ENCODE measurements at regions not wholly inside any gene's neighbourhood (a gene's known extent, or its start where the extent isn't known, plus 50 kb on each side); places are given as distances from the start of the nearest gene placed in this dataset.
"Not testable (repeated sequence)": the region's sequence is repeated elsewhere in the genome, so short reads cannot be mapped to it uniquely, and the experiment has no call there.

- Histone ChIP-seq H3K4me1 (ENCODE audit: insufficient read depth) (no peaks in the 10 kb centered on the region), H3K9me3 (ENCODE audit: low read depth) (no peaks in the 10 kb centered on the region), H3K9me2 (replicated peaks; ENCODE audit: insufficient read depth) (no peaks in the 10 kb centered on the region), H2AFZ (no peak overlapping the region), H3K4me3 (no peak overlapping the region), H3K4me2 (no peak overlapping the region), H3K36me3 (replicated peaks; ENCODE audit: insufficient read depth, low read depth) (no peaks in the 10 kb centered on the region), H3K27ac (no peak overlapping the region), H4K20me1 (ENCODE audit: insufficient read depth, poor library complexity, severe bottlenecking) (no peaks in the 10 kb centered on the region), H3K27me3 (no peaks in the 10 kb centered on the region), H3K79me2 (no peaks in the 10 kb centered on the region)
- TF ChIP-seq EZH2 (IDR thresholded peaks at IDR 0.05; ENCODE audit: borderline replicate concordance) (no peak), EZH2phosphoT487 (IDR thresholded peaks at IDR 0.05; ENCODE audit: low read depth, severe bottlenecking, unreplicated experiment) (no peak)
- TF ChIP-seq, protein P1, sequence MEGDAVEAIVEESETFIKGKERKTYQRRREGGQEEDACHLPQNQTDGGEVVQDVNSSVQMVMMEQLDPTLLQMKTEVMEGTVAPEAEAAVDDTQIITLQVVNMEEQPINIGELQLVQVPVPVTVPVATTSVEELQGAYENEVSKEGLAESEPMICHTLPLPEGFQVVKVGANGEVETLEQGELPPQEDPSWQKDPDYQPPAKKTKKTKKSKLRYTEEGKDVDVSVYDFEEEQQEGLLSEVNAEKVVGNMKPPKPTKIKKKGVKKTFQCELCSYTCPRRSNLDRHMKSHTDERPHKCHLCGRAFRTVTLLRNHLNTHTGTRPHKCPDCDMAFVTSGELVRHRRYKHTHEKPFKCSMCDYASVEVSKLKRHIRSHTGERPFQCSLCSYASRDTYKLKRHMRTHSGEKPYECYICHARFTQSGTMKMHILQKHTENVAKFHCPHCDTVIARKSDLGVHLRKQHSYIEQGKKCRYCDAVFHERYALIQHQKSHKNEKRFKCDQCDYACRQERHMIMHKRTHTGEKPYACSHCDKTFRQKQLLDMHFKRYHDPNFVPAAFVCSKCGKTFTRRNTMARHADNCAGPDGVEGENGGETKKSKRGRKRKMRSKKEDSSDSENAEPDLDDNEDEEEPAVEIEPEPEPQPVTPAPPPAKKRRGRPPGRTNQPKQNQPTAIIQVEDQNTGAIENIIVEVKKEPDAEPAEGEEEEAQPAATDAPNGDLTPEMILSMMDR (IDR thresholded peaks at IDR 0.05; ENCODE audit: poor library complexity), result no peak
- no peak for DNase-seq (ENCODE audit: low spot score)
Observed at GRCh38 chr9:86483496-86483895, 129.3 kb upstream of the TUT7 start.

DNA sequence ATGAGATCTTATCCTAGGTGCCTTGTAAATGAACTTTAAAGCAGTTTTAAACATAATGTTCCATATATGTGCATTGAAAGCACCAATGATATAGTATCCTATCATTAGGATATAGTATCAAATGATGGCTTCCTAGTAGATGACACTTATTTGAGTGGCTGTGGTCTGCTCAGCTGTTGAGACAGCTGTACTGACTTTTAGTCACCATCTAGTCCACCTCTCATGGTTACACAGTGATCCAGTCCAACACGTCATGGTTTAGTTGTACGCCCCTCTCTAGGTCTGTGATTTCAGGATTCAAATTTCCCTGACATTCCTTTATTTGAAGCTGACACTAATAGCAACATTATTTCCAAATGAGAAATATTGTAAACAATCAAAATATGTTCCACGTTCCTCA is 127.3 kb upstream of the TUT7 start:
- Histone ChIP-seq H3K9me3 (ENCODE audit: low read depth) (no peaks in the 10 kb centered on the region), H4K20me1 (ENCODE audit: insufficient read depth, poor library complexity, severe bottlenecking) (no peaks in the 10 kb centered on the region)
- WGBS (ENCODE audit: low lambda C conversion rate, missing lambda C conversion rate), result 98% methylated on average over 3 of the region's 3 CpGs

DNA sequence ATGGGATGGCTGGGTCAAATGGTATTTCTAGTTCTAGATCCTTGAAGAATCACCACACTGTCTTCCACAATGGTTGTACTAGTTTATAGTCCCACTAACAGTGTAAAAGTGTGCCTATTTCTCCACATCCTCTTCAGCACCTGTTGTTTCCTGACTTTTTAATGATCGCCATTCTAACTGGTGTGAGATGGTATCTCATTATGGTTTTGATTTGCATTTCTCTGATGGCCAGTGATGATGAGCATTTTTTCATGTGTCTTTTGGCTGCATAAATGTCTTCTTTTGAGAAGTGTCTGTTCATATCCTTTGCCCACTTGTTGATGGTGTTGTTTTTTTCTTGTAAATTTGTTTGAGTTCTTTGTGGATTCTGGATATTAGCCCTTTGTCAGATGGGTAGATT is 121.0 kb upstream of the TUT7 start:
- WGBS (ENCODE audit: low lambda C conversion rate, missing lambda C conversion rate), result 100% methylated on average over 1 of the region's 1 CpG
- H3K9me2 ChIP-seq (replicated peaks; ENCODE audit: insufficient read depth); H2AFZ ChIP-seq; H3K4me1 ChIP-seq (ENCODE audit: insufficient read depth); H4K20me1 ChIP-seq (ENCODE audit: insufficient read depth, poor library complexity, severe bottlenecking); H3K9me3 ChIP-seq (ENCODE audit: low read depth); DNase-seq (ENCODE audit: low spot score); H3K27me3 ChIP-seq; H3K4me2 ChIP-seq; H3K27ac ChIP-seq; H3K36me3 ChIP-seq (replicated peaks; ENCODE audit: insufficient read depth, low read depth); H3K4me3 ChIP-seq; H3K79me2 ChIP-seq: not testable (repeated sequence)

More for the DNA sequence above, 127.3 kb upstream of the TUT7 start:
- Histone ChIP-seq H3K27ac (no peak overlapping the region), H3K36me3 (replicated peaks; ENCODE audit: insufficient read depth, low read depth) (no peaks in the 10 kb centered on the region), H3K9me2 (replicated peaks; ENCODE audit: insufficient read depth) (no peaks in the 10 kb centered on the region), H3K4me3 (no peak overlapping the region), H3K4me2 (no peak overlapping the region), H3K27me3 (no peaks in the 10 kb centered on the region), H3K4me1 (ENCODE audit: insufficient read depth) (no peaks in the 10 kb centered on the region), H2AFZ (no peak overlapping the region), H3K79me2 (no peaks in the 10 kb centered on the region)
- DNase-seq (ENCODE audit: low spot score), result no peak
- TF ChIP-seq EZH2phosphoT487 (IDR thresholded peaks at IDR 0.05; ENCODE audit: low read depth, severe bottlenecking, unreplicated experiment) (no peak), EZH2 (IDR thresholded peaks at IDR 0.05; ENCODE audit: borderline replicate concordance) (no peak)
- TF ChIP-seq, protein P1 (IDR thresholded peaks at IDR 0.05; ENCODE audit: poor library complexity), result no peak

DNA sequence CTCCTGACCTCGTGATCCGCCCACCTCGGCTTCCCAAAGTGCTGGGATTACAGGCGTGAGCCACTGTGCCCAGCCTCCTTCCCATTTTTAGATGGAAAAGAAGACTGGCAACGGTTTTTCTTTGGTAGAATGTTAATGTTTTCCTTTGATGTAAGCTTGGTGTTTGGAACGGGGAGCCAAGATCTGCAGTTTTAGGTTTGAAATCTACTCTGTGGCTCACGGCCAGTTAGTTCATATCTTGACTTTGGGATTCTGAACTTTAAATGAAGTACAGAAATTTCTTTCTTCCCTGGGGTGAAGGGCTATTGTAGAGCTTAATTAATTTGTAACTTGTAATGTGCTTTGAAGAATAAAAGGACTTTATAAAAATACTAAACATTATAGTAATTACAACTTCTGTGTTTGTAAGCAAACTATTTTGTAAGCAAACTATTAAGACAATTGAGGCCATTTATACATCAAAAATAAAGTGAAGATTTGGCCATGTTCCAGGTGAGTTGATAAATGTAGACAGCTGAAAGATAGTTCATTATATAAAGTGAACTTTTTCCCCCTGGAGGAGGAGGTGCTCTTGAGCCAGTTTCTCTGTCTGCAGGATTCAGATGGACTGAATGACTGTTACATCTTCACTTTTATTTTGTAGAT is 117.1 kb upstream of the TUT7 start:
- H3K36me3 ChIP-seq (replicated peaks; ENCODE audit: insufficient read depth, low read depth), result no peaks in the 10 kb centered on the region
- no peak overlapping the region for H3K27ac ChIP-seq
- H4K20me1 ChIP-seq (ENCODE audit: insufficient read depth, poor library complexity, severe bottlenecking), result no peaks in the 10 kb centered on the region
- no peak for TF ChIP-seq EZH2phosphoT487 (IDR thresholded peaks at IDR 0.05; ENCODE audit: low read depth, severe bottlenecking, unreplicated experiment)
- TF ChIP-seq EZH2 (IDR thresholded peaks at IDR 0.05; ENCODE audit: borderline replicate concordance), result no peak
- TF ChIP-seq, protein P1 (IDR thresholded peaks at IDR 0.05; ENCODE audit: poor library complexity), result no peak
- H3K9me2 ChIP-seq (replicated peaks; ENCODE audit: insufficient read depth), result no peaks in the 10 kb centered on the region
- no peaks in the 10 kb centered on the region for H3K4me1 ChIP-seq (ENCODE audit: insufficient read depth)
- H2AFZ ChIP-seq, result no peak overlapping the region
- 81% methylated on average over 7 of the region's 7 CpGs for WGBS (ENCODE audit: low lambda C conversion rate, missing lambda C conversion rate)
- H3K79me2 ChIP-seq, result no peaks in the 10 kb centered on the region
- no peak for DNase-seq (ENCODE audit: low spot score)
- no peak overlapping the region for H3K4me2 ChIP-seq
- H3K27me3 ChIP-seq, result no peaks in the 10 kb centered on the region
- H3K4me3 ChIP-seq, result no peak overlapping the region
- H3K9me3 ChIP-seq (ENCODE audit: low read depth), result no peaks in the 10 kb centered on the region

Data from hepatocyte (in vitro differentiated cells).